HCT116 (cell line): ENCODE measurements at regions not wholly inside any gene's neighbourhood (a gene's known extent, or its start where the extent isn't known, plus 50 kb on each side); places are given as distances from the start of the nearest gene placed in this dataset.

Experiments
- ATAC-seq: fragments of 200-7000 bp; cut with Tn5 transposase; 2 replicates; pipeline ENCODE4 v1.9.1; 2020; ENCODE audit warnings: mild to moderate bottlenecking, moderate library complexity
- BruUV-seq: library from RNA; stranded (reverse); fragments of 400-500 nt; replicated peaks from 2 replicates; lab custom pipeline; 2021; lab: Mats Ljungman, UMichigan
- CTCF ChIA-PET: fragments of 300-600 bp; sonication (Branson Sonifier 250); formaldehyde crosslinking; loops from one replicate; lab custom pipeline; 2021; ENCODE audit warnings: antibody characterized with exemption; lab: Charles Lee
- POLR2A ChIA-PET: fragments of 300-600, 350-600 bp; sonication (Branson Sonifier 250); formaldehyde crosslinking; loops from one replicate; lab custom pipeline; 2021; ENCODE audit warnings: antibody characterized with exemption; lab: Charles Lee
- RAD21 ChIA-PET, 2 experiments: fragments of 300-600 bp; sonication (Branson Sonifier 250); formaldehyde crosslinking; loops; one replicate each; lab custom pipeline; 2023; ENCODE audit warnings: low total read pairs in 2 of 2; ENCODE audit not compliant: uncharacterized antibody in 2 of 2, unreplicated experiment in 2 of 2, low non-redundant PET in 1 of 2; lab: Charles Lee
- DNase-seq: peaks from one replicate; pipeline ENCODE4 v3.0.0-alpha.2; 2010; ENCODE audit warnings: low read depth, low spot score
- H2AFZ ChIP-seq: fragments of 200-600 bp; shearing (Covaris generic), sonication (generic); 2 replicates; pipeline ENCODE4 v1.6.1; 2017; ENCODE audit warnings: low read depth, mixed run types, mixed read lengths, antibody characterized with exemption, low read length; ENCODE audit not compliant: poor library complexity, severe bottlenecking
- H3K27ac ChIP-seq: 2 replicates; pipeline ENCODE4 v1.5.1; 2012; ENCODE audit warnings: low read depth, low read length
- H3K27me3 ChIP-seq: fragments of 200-600 bp; sonication (generic); 2 replicates; pipeline ENCODE4 v1.6.1; 2016; ENCODE audit warnings: mixed run types, low read length, mixed read lengths; ENCODE audit not compliant: insufficient read depth
- H3K36me3 ChIP-seq, 2 experiments: fragments of 200-500 bp in 1 of 2; fragments of 200-600 bp in 1 of 2; sonication (Bioruptor generic) in 1 of 2; sonication (generic) in 1 of 2; 2 replicates each; pipeline versions ENCODE4 v1.5.1 to v1.6.1; 2014 to 2016; ENCODE audit warnings: low read length in 2 of 2, inconsistent platforms in 1 of 2, mixed read lengths in 1 of 2, mixed run types in 1 of 2; ENCODE audit not compliant: insufficient read depth in 2 of 2, control insufficient read depth in 1 of 2
- H3K4me1 ChIP-seq, 2 experiments: fragments of 200-600 bp in 1 of 2; sonication (generic) in 1 of 2; 2 replicates each; pipeline versions ENCODE4 v1.5.1 to v1.6.1; 2012 to 2017; ENCODE audit warnings: low read length in 2 of 2, inconsistent platforms in 1 of 2, mild to moderate bottlenecking in 1 of 2, mixed read lengths in 1 of 2, mixed run types in 1 of 2, moderate library complexity in 1 of 2; ENCODE audit not compliant: insufficient read depth in 2 of 2, control insufficient read depth in 1 of 2
- H3K4me2 ChIP-seq: fragments of 200-600 bp; sonication (generic); 2 replicates; pipeline ENCODE4 v1.6.1; 2017; ENCODE audit warnings: mixed run types, low read length, mixed read lengths
- H3K4me3 ChIP-seq, 2 experiments: fragments of 200-600 bp in 1 of 2; sonication (generic) in 1 of 2; replicated peaks in 1 of 2; 2 replicates each; pipeline ENCODE4 v1.5.1; 2011 to 2016; ENCODE audit warnings: low read length in 2 of 2, control low read depth in 1 of 2, low read depth in 1 of 2, mild to moderate bottlenecking in 1 of 2, mixed read lengths in 1 of 2, mixed run types in 1 of 2
- H3K79me2 ChIP-seq: fragments of 200-600 bp; sonication (generic); 2 replicates; pipeline ENCODE4 v1.6.1; 2017; ENCODE audit warnings: mild to moderate bottlenecking, mixed run types, low read length, moderate library complexity, mixed read lengths; ENCODE audit not compliant: insufficient read depth
- H3K9ac ChIP-seq: fragments of 200-600 bp; sonication (generic); 2 replicates; pipeline ENCODE4 v1.6.1; 2016; ENCODE audit warnings: low read length, mixed read lengths
- H3K9me2 ChIP-seq: fragments of 200-600 bp; sonication (generic), shearing (Covaris generic); 2 replicates; pipeline ENCODE4 v1.6.1; 2017; ENCODE audit warnings: mixed run types, mild to moderate bottlenecking, moderate library complexity; ENCODE audit not compliant: insufficient read depth
- H3K9me3 ChIP-seq, 2 experiments: fragments of 200-500 bp in 1 of 2; fragments of 200-600 bp in 1 of 2; sonication (Bioruptor generic) in 1 of 2; sonication (generic) in 1 of 2; 2 replicates each; pipeline ENCODE4 v1.6.1; 2014 to 2017; ENCODE audit warnings: low read length in 2 of 2, mixed read lengths in 2 of 2, inconsistent platforms in 1 of 2, low read depth in 1 of 2, mild to moderate bottlenecking in 1 of 2, mixed run types in 1 of 2, moderate library complexity in 1 of 2; ENCODE audit not compliant: control insufficient read depth in 1 of 2, insufficient read depth in 1 of 2
- H4K20me1 ChIP-seq: fragments of 200-600 bp; sonication (generic), shearing (Covaris generic); 2 replicates; pipeline ENCODE4 v1.6.1; 2017; ENCODE audit warnings: mixed run types, mild to moderate bottlenecking, moderate library complexity; ENCODE audit not compliant: insufficient read depth
- CBX3 ChIP-seq: IDR thresholded peaks from 2 replicates; pipeline ENCODE4 v1.6.1; 2012; ENCODE audit warnings: low read depth
- CEBPB ChIP-seq: IDR thresholded peaks from 2 replicates; pipeline ENCODE4 v1.6.1; 2012; ENCODE audit warnings: low read depth
- EGR1 ChIP-seq: IDR thresholded peaks from 2 replicates; pipeline ENCODE4 v1.6.1; 2012; ENCODE audit warnings: low read depth
- EZH2 ChIP-seq: fragments of 200-600 bp; sonication (generic); IDR thresholded peaks from 2 replicates; pipeline ENCODE4 v1.6.1; 2017; ENCODE audit warnings: antibody characterized with exemption, mixed run types
- EZH2phosphoT487 ChIP-seq: fragments of 200-600 bp; IDR thresholded peaks from 2 replicates; pipeline ENCODE4 v1.6.1; 2018; ENCODE audit warnings: antibody characterized with exemption, borderline replicate concordance
- FOSL1 ChIP-seq: IDR thresholded peaks from 2 replicates; pipeline ENCODE4 v1.6.1; 2012; ENCODE audit warnings: low read depth
- MAX ChIP-seq: IDR thresholded peaks from 2 replicates; pipeline ENCODE4 v1.6.1; 2012
- POLR2A ChIP-seq: IDR thresholded peaks from 2 replicates; pipeline ENCODE4 v1.7.0; 2011; ENCODE audit warnings: borderline replicate concordance; ENCODE audit not compliant: insufficient read depth, insufficient read length; ENCODE audit errors: extremely low read depth
- SP1 ChIP-seq: IDR thresholded peaks from 2 replicates; pipeline ENCODE4 v1.6.1; 2012; ENCODE audit warnings: low read depth
- SRF ChIP-seq: IDR thresholded peaks from 2 replicates; pipeline ENCODE4 v1.6.1; 2012; ENCODE audit warnings: low read depth
- YY1 ChIP-seq: IDR thresholded peaks from 2 replicates; pipeline ENCODE4 v1.6.1; 2011; ENCODE audit warnings: low read length, low read depth, moderate library complexity, mild to moderate bottlenecking; ENCODE audit not compliant: insufficient replicate concordance; ENCODE audit errors: extremely low read depth
- ZFX ChIP-seq: fragments of 450-650 bp; IDR thresholded peaks from 2 replicates; pipeline ENCODE4 v1.6.1; 2017
- intact Hi-C: fragments of 100-400 bp; cut with micrococcal nuclease; formaldehyde crosslinking; loops from 2 replicates; pipeline ENCODE4 v1.10.0; 2022
- TF ChIP-seq, protein P1 (sequence below): IDR thresholded peaks from 2 replicates; pipeline ENCODE4 v1.6.1; 2012; ENCODE audit warnings: low read depth
- TF ChIP-seq, protein P2 (sequence below), 3 experiments: fragments of 200-600 bp in 1 of 3; sonication (generic) in 1 of 3; IDR thresholded peaks in 2 of 3; conservative IDR thresholded peaks in 1 of 3; 2 replicates each; pipeline ENCODE4 v1.5.1; 2012 to 2017; ENCODE audit warnings: low read depth in 2 of 3, low read length in 2 of 3, antibody characterized with exemption in 1 of 3, borderline replicate concordance in 1 of 3, control low read depth in 1 of 3, mild to moderate bottlenecking in 1 of 3, mixed read lengths in 1 of 3, mixed run types in 1 of 3, moderate library complexity in 1 of 3; ENCODE audit not compliant: insufficient read depth in 1 of 3

DNA sequence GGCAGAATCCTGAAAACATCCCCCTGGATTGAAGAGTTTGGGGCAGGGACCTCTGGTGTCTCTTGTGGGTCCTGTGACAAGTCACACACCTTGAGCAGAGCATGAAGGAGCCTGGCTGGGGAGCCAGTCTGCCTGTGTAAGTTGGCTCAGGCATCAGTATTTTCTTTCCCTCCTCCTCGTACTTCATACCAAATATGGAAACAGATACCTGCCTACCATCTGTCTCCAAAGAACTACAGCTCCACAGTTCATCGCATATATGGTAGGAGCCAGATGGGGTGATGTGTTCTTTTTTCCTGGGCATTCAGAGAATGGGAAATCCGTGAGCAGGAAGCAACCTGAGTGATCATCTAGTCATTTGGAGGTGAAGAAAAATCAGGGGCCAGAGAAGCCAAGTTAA is 177.3 kb upstream of the RAD23B start:
- Histone ChIP-seq H3K9me3 (no peaks in the 10 kb centered on the region), H3K79me2 (no peaks in the 10 kb centered on the region), H4K20me1 (no peaks in the 10 kb centered on the region), H2AFZ (no peak overlapping the region), H3K9ac (no peak overlapping the region), H3K27me3 (peaks cover 22% of the 10 kb centered on the region; the same call in 1 of the 2 replicates), H3K27ac (no peak overlapping the region), H3K36me3 (no peaks in the 10 kb centered on the region), H3K4me3 (no peak overlapping the region), H3K9me2 (no peaks in the 10 kb centered on the region), H3K4me1 (no peaks in the 10 kb centered on the region), H3K4me2 (no peak overlapping the region)
- ChIA-PET CTCF (no interaction called here), POLR2A (no interaction called here), RAD21 (no interaction called here)
- intact Hi-C loops, result no loop called here
- DNase-seq (no peak), ATAC-seq (no peak)
- TF ChIP-seq POLR2A, result no peak
- BruUV-seq, result no TSS peak

GRCh38 chr9:107106416-107106815 is 176.7 kb upstream of the RAD23B start:
- intact Hi-C loops, result no loop called here
- Histone ChIP-seq H3K27me3 (peaks cover 23% of the 10 kb centered on the region; the same call in 1 of the 2 replicates), H4K20me1 (no peaks in the 10 kb centered on the region), H3K4me1 (no peaks in the 10 kb centered on the region), H3K36me3 (no peaks in the 10 kb centered on the region), H3K27ac (no peak overlapping the region), H3K4me2 (no peak overlapping the region), H3K9me3 (no peaks in the 10 kb centered on the region), H3K9ac (no peak overlapping the region), H2AFZ (no peak overlapping the region), H3K9me2 (no peaks in the 10 kb centered on the region), H3K79me2 (no peaks in the 10 kb centered on the region), H3K4me3 (no peak overlapping the region)
- ChIA-PET POLR2A (no interaction called here), RAD21 (no interaction called here), CTCF (no interaction called here)
- no peak for DNase-seq
- ATAC-seq, result no peak
- BruUV-seq, result no TSS peak
- TF ChIP-seq SRF (no peak), POLR2A (no peak), CEBPB (no peak), MAX (no peak), YY1 (no peak), EZH2phosphoT487 (no peak), SP1 (no peak), EZH2 (no peak), CBX3 (no peak), EGR1 (no peak), ZFX (no peak), FOSL1 (no peak)
- TF ChIP-seq, protein P1, sequence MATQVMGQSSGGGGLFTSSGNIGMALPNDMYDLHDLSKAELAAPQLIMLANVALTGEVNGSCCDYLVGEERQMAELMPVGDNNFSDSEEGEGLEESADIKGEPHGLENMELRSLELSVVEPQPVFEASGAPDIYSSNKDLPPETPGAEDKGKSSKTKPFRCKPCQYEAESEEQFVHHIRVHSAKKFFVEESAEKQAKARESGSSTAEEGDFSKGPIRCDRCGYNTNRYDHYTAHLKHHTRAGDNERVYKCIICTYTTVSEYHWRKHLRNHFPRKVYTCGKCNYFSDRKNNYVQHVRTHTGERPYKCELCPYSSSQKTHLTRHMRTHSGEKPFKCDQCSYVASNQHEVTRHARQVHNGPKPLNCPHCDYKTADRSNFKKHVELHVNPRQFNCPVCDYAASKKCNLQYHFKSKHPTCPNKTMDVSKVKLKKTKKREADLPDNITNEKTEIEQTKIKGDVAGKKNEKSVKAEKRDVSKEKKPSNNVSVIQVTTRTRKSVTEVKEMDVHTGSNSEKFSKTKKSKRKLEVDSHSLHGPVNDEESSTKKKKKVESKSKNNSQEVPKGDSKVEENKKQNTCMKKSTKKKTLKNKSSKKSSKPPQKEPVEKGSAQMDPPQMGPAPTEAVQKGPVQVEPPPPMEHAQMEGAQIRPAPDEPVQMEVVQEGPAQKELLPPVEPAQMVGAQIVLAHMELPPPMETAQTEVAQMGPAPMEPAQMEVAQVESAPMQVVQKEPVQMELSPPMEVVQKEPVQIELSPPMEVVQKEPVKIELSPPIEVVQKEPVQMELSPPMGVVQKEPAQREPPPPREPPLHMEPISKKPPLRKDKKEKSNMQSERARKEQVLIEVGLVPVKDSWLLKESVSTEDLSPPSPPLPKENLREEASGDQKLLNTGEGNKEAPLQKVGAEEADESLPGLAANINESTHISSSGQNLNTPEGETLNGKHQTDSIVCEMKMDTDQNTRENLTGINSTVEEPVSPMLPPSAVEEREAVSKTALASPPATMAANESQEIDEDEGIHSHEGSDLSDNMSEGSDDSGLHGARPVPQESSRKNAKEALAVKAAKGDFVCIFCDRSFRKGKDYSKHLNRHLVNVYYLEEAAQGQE, result no peak
- TF ChIP-seq, protein P2, sequence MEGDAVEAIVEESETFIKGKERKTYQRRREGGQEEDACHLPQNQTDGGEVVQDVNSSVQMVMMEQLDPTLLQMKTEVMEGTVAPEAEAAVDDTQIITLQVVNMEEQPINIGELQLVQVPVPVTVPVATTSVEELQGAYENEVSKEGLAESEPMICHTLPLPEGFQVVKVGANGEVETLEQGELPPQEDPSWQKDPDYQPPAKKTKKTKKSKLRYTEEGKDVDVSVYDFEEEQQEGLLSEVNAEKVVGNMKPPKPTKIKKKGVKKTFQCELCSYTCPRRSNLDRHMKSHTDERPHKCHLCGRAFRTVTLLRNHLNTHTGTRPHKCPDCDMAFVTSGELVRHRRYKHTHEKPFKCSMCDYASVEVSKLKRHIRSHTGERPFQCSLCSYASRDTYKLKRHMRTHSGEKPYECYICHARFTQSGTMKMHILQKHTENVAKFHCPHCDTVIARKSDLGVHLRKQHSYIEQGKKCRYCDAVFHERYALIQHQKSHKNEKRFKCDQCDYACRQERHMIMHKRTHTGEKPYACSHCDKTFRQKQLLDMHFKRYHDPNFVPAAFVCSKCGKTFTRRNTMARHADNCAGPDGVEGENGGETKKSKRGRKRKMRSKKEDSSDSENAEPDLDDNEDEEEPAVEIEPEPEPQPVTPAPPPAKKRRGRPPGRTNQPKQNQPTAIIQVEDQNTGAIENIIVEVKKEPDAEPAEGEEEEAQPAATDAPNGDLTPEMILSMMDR (IDR thresholded peaks at IDR 0.05 in 2 of 3, conservative IDR thresholded peaks at IDR 0.05 in 1 of 3; ENCODE audit: borderline replicate concordance in 1 of 3, insufficient read depth in 1 of 3, low read depth in 2 of 3, low read length in 2 of 3), result no peak
